ENCODE measurements at regions not wholly inside any gene's neighbourhood (a gene's known extent, or its start where the extent isn't known, plus 50 kb on each side); places are given as distances from the start of the nearest gene placed in this dataset.

DNA sequence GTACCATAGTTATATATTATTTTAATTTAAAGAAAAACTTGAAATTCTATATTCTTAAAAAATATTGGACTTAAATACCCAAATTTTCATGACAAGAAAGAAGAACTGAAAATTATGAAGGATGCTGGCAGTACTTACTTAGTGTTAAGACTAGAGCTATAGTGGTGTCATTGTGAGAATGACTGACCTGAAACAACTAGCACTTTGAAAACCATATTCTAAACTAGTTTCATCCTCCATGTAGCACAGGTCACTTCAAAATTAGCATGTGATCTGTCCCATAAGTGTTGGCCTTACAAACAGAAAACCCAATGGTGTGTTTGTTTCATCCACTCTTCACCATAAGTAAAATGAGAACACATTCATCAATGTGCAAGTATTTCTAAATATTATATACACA lies 208.6 kb downstream of the ZIC4 start:
- TF ChIP-seq, protein P1, sequence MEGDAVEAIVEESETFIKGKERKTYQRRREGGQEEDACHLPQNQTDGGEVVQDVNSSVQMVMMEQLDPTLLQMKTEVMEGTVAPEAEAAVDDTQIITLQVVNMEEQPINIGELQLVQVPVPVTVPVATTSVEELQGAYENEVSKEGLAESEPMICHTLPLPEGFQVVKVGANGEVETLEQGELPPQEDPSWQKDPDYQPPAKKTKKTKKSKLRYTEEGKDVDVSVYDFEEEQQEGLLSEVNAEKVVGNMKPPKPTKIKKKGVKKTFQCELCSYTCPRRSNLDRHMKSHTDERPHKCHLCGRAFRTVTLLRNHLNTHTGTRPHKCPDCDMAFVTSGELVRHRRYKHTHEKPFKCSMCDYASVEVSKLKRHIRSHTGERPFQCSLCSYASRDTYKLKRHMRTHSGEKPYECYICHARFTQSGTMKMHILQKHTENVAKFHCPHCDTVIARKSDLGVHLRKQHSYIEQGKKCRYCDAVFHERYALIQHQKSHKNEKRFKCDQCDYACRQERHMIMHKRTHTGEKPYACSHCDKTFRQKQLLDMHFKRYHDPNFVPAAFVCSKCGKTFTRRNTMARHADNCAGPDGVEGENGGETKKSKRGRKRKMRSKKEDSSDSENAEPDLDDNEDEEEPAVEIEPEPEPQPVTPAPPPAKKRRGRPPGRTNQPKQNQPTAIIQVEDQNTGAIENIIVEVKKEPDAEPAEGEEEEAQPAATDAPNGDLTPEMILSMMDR (IDR thresholded peaks at IDR 0.05; ENCODE audit: borderline replicate concordance, extremely low read depth, low read length, poor library complexity, severe bottlenecking), result no peak
- TF ChIP-seq EZH2 (IDR thresholded peaks at IDR 0.05; ENCODE audit: borderline replicate concordance, low read depth, low read length, severe bottlenecking), result no peak
